ENCODE measurements at regions not wholly inside any gene's neighbourhood (a gene's known extent, or its start where the extent isn't known, plus 50 kb on each side); places are given as distances from the start of the nearest gene placed in this dataset.

DNA sequence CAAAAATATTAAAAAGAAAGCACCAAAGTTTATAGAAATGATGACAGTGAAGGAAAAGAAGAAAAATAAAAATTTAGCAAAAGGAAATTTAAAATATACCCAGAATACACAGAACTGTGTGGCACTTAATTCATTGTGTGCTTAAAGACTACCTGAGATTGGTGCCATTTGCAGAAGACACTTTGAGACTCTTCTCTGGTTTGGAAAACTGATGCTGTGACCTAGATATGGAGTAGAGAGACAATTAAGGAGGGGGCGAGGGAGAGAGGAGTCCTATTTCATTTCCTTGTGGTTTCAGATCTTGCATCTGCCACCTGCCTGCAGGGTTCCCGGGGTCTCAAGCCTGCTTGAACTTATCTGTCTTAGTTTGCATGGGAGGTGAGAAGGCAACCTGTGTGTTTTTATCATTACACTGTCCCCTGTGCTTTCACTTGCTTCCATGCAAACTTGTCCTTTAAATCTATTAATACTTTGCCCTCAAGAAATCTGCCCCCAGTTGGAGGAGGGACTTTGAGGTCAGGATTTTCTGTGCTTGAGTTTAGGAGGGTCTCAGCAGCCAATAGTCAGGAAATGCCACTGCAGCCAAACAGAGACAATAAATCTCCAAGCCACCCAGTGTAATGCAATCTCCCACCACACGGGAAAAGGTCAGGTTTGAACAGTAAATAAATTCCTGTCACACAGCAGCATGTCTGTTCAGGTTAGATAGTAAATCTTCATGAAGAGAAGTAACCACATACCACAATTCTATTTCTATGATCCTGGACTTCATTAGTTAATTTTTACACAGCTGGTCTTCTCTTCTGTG is 119.4 kb downstream of the CAND1 start:
- TF ChIP-seq, protein P1, sequence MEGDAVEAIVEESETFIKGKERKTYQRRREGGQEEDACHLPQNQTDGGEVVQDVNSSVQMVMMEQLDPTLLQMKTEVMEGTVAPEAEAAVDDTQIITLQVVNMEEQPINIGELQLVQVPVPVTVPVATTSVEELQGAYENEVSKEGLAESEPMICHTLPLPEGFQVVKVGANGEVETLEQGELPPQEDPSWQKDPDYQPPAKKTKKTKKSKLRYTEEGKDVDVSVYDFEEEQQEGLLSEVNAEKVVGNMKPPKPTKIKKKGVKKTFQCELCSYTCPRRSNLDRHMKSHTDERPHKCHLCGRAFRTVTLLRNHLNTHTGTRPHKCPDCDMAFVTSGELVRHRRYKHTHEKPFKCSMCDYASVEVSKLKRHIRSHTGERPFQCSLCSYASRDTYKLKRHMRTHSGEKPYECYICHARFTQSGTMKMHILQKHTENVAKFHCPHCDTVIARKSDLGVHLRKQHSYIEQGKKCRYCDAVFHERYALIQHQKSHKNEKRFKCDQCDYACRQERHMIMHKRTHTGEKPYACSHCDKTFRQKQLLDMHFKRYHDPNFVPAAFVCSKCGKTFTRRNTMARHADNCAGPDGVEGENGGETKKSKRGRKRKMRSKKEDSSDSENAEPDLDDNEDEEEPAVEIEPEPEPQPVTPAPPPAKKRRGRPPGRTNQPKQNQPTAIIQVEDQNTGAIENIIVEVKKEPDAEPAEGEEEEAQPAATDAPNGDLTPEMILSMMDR (IDR thresholded peaks at IDR 0.05; ENCODE audit: low read length), result no peak
- TF ChIP-seq EZH2 (IDR thresholded peaks at IDR 0.05; ENCODE audit: borderline replicate concordance, low read length), result no peak
